ENCODE measurements at regions not wholly inside any gene's neighbourhood (a gene's known extent, or its start where the extent isn't known, plus 50 kb on each side); places are given as distances from the start of the nearest gene placed in this dataset.

DNA sequence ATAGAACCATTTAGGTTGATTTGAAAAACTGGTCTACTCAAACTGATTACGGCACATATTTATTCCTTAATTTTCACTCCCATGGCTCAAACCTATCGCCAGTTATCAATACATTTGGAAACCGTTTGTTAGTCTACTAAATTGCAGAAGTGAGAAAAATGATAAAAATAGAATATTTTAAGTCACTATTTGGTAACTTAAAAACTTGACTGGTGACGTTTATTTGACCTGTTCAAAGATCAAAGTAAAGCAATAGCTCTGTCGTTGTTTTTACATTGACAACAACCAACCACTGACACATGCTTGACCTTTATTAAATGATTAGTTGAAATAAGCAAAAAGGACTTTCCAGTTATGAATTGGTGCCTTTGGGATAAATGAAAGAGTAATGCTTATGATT is 402.9 kb upstream of the MAP3K7 start:
- Mint-ChIP-seq H3K36me3 (no peaks in the 10 kb centered on the region), H3K27ac (no peak overlapping the region), H3K27me3 (ENCODE audit: low read depth) (no peaks in the 10 kb centered on the region), H3K4me1 (peaks cover 14% of the 10 kb centered on the region), H3K9me3 (peaks cover 4% of the 10 kb centered on the region), H3K4me3 (no peak overlapping the region)
- TF ChIP-seq, protein P1, sequence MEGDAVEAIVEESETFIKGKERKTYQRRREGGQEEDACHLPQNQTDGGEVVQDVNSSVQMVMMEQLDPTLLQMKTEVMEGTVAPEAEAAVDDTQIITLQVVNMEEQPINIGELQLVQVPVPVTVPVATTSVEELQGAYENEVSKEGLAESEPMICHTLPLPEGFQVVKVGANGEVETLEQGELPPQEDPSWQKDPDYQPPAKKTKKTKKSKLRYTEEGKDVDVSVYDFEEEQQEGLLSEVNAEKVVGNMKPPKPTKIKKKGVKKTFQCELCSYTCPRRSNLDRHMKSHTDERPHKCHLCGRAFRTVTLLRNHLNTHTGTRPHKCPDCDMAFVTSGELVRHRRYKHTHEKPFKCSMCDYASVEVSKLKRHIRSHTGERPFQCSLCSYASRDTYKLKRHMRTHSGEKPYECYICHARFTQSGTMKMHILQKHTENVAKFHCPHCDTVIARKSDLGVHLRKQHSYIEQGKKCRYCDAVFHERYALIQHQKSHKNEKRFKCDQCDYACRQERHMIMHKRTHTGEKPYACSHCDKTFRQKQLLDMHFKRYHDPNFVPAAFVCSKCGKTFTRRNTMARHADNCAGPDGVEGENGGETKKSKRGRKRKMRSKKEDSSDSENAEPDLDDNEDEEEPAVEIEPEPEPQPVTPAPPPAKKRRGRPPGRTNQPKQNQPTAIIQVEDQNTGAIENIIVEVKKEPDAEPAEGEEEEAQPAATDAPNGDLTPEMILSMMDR (IDR thresholded peaks at IDR 0.05; ENCODE audit: unreplicated experiment), result no peak
- DNase-seq (ENCODE audit: low spot score in 2 of 2, unreplicated experiment in 2 of 2), result no peak

- H3K27me3 Mint-ChIP-seq (ENCODE audit: low read depth), result no peaks in the 10 kb centered on the region
- no peak overlapping the region for H3K27ac Mint-ChIP-seq
- no peaks in the 10 kb centered on the region for H3K36me3 Mint-ChIP-seq
- peaks cover 6% of the 10 kb centered on the region for H3K4me1 Mint-ChIP-seq
- no peak for DNase-seq (ENCODE audit: low spot score in 2 of 2, unreplicated experiment in 2 of 2)
- H3K9me3 Mint-ChIP-seq, result no peaks in the 10 kb centered on the region
- TF ChIP-seq, protein P1 (IDR thresholded peaks at IDR 0.05; ENCODE audit: unreplicated experiment), result no peak
- no peak overlapping the region for H3K4me3 Mint-ChIP-seq
Measured at GRCh38 chr6:90984066-90984465, 397.2 kb upstream of the MAP3K7 start.

- no peaks in the 10 kb centered on the region for H3K36me3 Mint-ChIP-seq
- H3K4me1 Mint-ChIP-seq, result peaks cover 8% of the 10 kb centered on the region
- H3K9me3 Mint-ChIP-seq, result no peaks in the 10 kb centered on the region
- no peak overlapping the region for H3K27ac Mint-ChIP-seq
- TF ChIP-seq, protein P1 (IDR thresholded peaks at IDR 0.05; ENCODE audit: unreplicated experiment), result no peak
- H3K27me3 Mint-ChIP-seq (ENCODE audit: low read depth), result no peaks in the 10 kb centered on the region
- H3K4me3 Mint-ChIP-seq, result no peak overlapping the region
- DNase-seq (ENCODE audit: low spot score in 2 of 2, unreplicated experiment in 2 of 2), result no peak
Measured at GRCh38 chr6:90983462-90983861, 396.6 kb upstream of the MAP3K7 start.

- Mint-ChIP-seq H3K27ac (no peak overlapping the region), H3K4me3 (no peak overlapping the region)
Measured at GRCh38 chr6:90982581-90982980, 395.7 kb upstream of the MAP3K7 start.

DNA sequence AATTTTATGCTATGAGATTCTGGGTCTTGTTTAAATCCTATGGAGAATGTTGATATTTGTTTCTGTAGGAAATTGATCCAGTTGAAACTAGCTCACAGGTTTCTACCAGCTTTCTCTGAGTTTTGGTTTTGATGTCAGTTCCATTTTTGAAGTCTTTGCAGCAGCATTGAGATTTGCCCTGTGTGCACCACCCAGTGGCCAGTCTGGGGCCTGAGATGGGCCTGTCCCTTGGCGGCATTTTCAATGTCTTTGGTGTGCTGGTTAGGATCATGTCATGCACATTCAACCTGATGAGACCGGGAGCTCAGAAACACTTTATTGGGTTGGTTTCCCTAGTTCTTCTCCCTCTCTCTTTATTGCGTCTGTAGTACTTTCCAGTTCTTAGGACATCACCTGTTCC is 395.2 kb upstream of the MAP3K7 start:
- H3K36me3 Mint-ChIP-seq, result no peaks in the 10 kb centered on the region
- TF ChIP-seq, protein P1 (IDR thresholded peaks at IDR 0.05; ENCODE audit: unreplicated experiment), result no peak
- no peaks in the 10 kb centered on the region for H3K27me3 Mint-ChIP-seq (ENCODE audit: low read depth)
- no peaks in the 10 kb centered on the region for H3K9me3 Mint-ChIP-seq
- peaks cover 14% of the 10 kb centered on the region for H3K4me1 Mint-ChIP-seq
- no peak for DNase-seq (ENCODE audit: low spot score in 2 of 2, unreplicated experiment in 2 of 2)
- no peak overlapping the region for H3K27ac Mint-ChIP-seq
- H3K4me3 Mint-ChIP-seq, result no peak overlapping the region

More at GRCh38 chr6:90982581-90982980, 395.7 kb upstream of the MAP3K7 start:
- TF ChIP-seq, protein P1 (IDR thresholded peaks at IDR 0.05; ENCODE audit: unreplicated experiment), result no peak
- DNase-seq (ENCODE audit: low spot score in 2 of 2, unreplicated experiment in 2 of 2), result no peak
- H3K4me1 Mint-ChIP-seq, result peaks cover 12% of the 10 kb centered on the region
- no peaks in the 10 kb centered on the region for H3K36me3 Mint-ChIP-seq
- no peaks in the 10 kb centered on the region for H3K9me3 Mint-ChIP-seq
- no peaks in the 10 kb centered on the region for H3K27me3 Mint-ChIP-seq (ENCODE audit: low read depth)

GRCh38 chr6:90978046-90978445 is 391.2 kb upstream of the MAP3K7 start:
- TF ChIP-seq, protein P1 (IDR thresholded peaks at IDR 0.05; ENCODE audit: unreplicated experiment), result no peak
- no peak overlapping the region for H3K27ac Mint-ChIP-seq

More at GRCh38 chr6:90978046-90978445, 391.2 kb upstream of the MAP3K7 start:
- H3K36me3 Mint-ChIP-seq, result no peaks in the 10 kb centered on the region
- H3K4me1 Mint-ChIP-seq, result peaks cover 10% of the 10 kb centered on the region
- no peak overlapping the region for H3K4me3 Mint-ChIP-seq
- no peak for DNase-seq (ENCODE audit: low spot score in 2 of 2, unreplicated experiment in 2 of 2)
- H3K9me3 Mint-ChIP-seq, result peaks cover 4% of the 10 kb centered on the region
- no peaks in the 10 kb centered on the region for H3K27me3 Mint-ChIP-seq (ENCODE audit: low read depth)
